CD4-positive, alpha-beta memory T cell (primary cell): ENCODE measurements at regions not wholly inside any gene's neighbourhood (a gene's known extent, or its start where the extent isn't known, plus 50 kb on each side); places are given as distances from the start of the nearest gene placed in this dataset.

Experiments
- CTCF ChIA-PET: fragments of 350-600 bp; sonication (Branson Sonifier 250); formaldehyde crosslinking; loops from one replicate; lab custom pipeline; 2021; ENCODE audit warnings: inconsistent platforms; ENCODE audit not compliant: partially characterized antibody; lab: Charles Lee
- POLR2A ChIA-PET: fragments of 350-600 bp; sonication (Branson Sonifier 250); formaldehyde crosslinking; loops from one replicate; lab custom pipeline; 2021; ENCODE audit not compliant: partially characterized antibody; lab: Charles Lee
- DNase-seq, 5 donors: peaks; one replicate each; pipeline versions ENCODE4 v3.0.0 to v3.0.0-alpha.2; 2020 to 2022; ENCODE audit warnings: mixed read lengths in 1 of 5
- H3K27ac ChIP-seq: one replicate; pipeline ENCODE4 v1.7.0; 2013; ENCODE audit warnings: low read depth, low read length
- H3K27me3 ChIP-seq: 2 replicates; pipeline ENCODE4 v1.7.0; 2013; ENCODE audit warnings: mild to moderate bottlenecking, low read length, moderate library complexity; ENCODE audit not compliant: insufficient read depth
- H3K36me3 ChIP-seq: 2 replicates; pipeline ENCODE4 v1.7.0; 2013; ENCODE audit warnings: mild to moderate bottlenecking, low read length, moderate library complexity; ENCODE audit not compliant: insufficient read depth
- H3K4me1 ChIP-seq: 2 replicates; pipeline ENCODE4 v1.7.0; 2013; ENCODE audit warnings: mild to moderate bottlenecking, low read length, moderate library complexity; ENCODE audit not compliant: insufficient read depth
- H3K4me3 ChIP-seq, 2 donors: one replicate each; pipeline ENCODE4 v1.7.0; 2013; ENCODE audit warnings: low read length in 2 of 2, mild to moderate bottlenecking in 1 of 2
- H3K9me3 ChIP-seq, 2 donors: one replicate each; pipeline ENCODE4 v1.7.0; 2013; ENCODE audit warnings: low read length in 2 of 2, control low read depth in 1 of 2; ENCODE audit not compliant: control insufficient read depth in 1 of 2
- H3K27ac Mint-ChIP-seq, 7 donors: one replicate each; pipeline ENCODE4 v1.8.0; 2020 to 2021; ENCODE audit warnings: mixed read lengths in 7 of 7, mild to moderate bottlenecking in 6 of 7, inconsistent platforms in 3 of 7, moderate library complexity in 3 of 7
- H3K27me3 Mint-ChIP-seq, 2 donors: one replicate each; pipeline ENCODE4 v1.8.0; 2020 to 2021; ENCODE audit warnings: mixed read lengths in 2 of 2
- H3K36me3 Mint-ChIP-seq, 2 donors: one replicate each; pipeline ENCODE4 v1.8.0; 2020 to 2021; ENCODE audit warnings: mixed read lengths in 2 of 2, inconsistent platforms in 1 of 2, mild to moderate bottlenecking in 1 of 2
- H3K4me1 Mint-ChIP-seq, 4 donors: one replicate each; pipeline ENCODE4 v1.8.0; 2020 to 2021; ENCODE audit warnings: mixed read lengths in 4 of 4, mild to moderate bottlenecking in 1 of 4
- H3K4me3 Mint-ChIP-seq, 8 donors: one replicate each; pipeline ENCODE4 v1.8.0; 2020 to 2021; ENCODE audit warnings: mixed read lengths in 8 of 8, mild to moderate bottlenecking in 7 of 8, moderate library complexity in 6 of 8, inconsistent platforms in 3 of 8
- H3K9me3 Mint-ChIP-seq, 8 donors: one replicate each; pipeline ENCODE4 v1.8.0; 2020 to 2021; ENCODE audit warnings: mixed read lengths in 8 of 8, mild to moderate bottlenecking in 5 of 8, inconsistent platforms in 3 of 8, moderate library complexity in 1 of 8
- intact Hi-C: fragments of 100-400 bp; cut with micrococcal nuclease; formaldehyde crosslinking; loops from one replicate; pipeline ENCODE4 v1.15.1; 2023

DNA sequence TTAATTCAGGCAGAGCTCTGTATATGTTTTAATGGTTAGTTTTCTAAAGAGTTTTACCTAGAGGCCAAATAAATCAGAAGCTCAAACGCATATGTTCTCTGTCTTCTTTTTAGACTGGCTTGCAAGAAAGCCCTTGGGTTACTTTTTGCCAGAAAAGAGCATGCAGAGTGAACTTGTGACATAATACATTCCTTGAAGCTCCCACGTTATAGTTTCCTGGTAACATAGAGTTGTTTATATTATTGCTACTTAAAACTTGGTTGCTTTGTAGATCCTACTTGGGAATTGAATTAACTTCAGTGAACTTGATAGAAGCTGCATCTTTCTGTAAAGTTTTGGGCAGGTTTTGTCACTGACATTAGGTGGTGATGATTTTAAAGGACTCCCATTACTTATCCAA is 102.9 kb downstream of the C9orf152 start:
- no peaks in the 10 kb centered on the region for H3K27me3 Mint-ChIP-seq
- no peak overlapping the region for H3K27ac Mint-ChIP-seq
- ChIA-PET POLR2A (no interaction called here), CTCF (interaction anchor here (0.9 kb wide), 1 partner anchor 202 kb away, joined by 4 read pairs; no protein-coding TSS in a partner anchor)
- Histone ChIP-seq H3K9me3 (no peaks in the 10 kb centered on the region), H3K27me3 (no peaks in the 10 kb centered on the region), H3K36me3 (no peaks in the 10 kb centered on the region), H3K27ac (no peak overlapping the region), H3K4me1 (no peaks in the 10 kb centered on the region), H3K4me3 (no peak overlapping the region)
- no peaks in the 10 kb centered on the region for H3K36me3 Mint-ChIP-seq
- no peak overlapping the region for H3K4me3 Mint-ChIP-seq
- no peak for DNase-seq
- intact Hi-C loops, result no loop called here
- no peaks in the 10 kb centered on the region for H3K9me3 Mint-ChIP-seq
- H3K4me1 Mint-ChIP-seq, result peaks cover 0 to 4% (median 0%) of the 10 kb centered on the region in 4 donors

DNA sequence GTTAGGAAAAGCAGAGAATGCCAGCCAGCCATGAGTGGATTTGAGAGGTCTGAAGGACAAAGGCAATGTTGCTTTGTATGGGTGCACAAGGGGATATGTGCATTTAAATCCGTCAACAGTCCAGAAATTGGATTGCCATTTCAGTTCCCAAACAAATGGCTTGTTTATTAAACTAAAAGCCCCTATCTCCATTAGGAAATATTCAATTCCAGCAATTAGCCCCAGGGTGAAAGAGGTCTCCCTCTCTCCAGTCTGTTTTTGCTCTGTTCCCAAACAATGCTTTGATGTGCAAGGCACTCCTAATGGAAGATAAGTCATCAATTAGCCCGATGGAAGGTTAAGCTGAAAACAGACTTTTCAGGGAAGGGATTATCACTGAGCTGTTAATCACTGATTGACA is 101.3 kb downstream of the C9orf152 start:
- Mint-ChIP-seq H3K9me3 (no peaks in the 10 kb centered on the region), H3K27me3 (no peaks in the 10 kb centered on the region), H3K4me1 (peaks cover 0 to 4% (median 0%) of the 10 kb centered on the region in 4 donors), H3K27ac (no peak overlapping the region), H3K4me3 (no peak overlapping the region), H3K36me3 (no peaks in the 10 kb centered on the region)
- H3K4me1 ChIP-seq, result no peaks in the 10 kb centered on the region
- H3K4me3 ChIP-seq, result no peak overlapping the region
- DNase-seq, result no peak
- ChIA-PET CTCF (no interaction called here), POLR2A (no interaction called here)
- H3K36me3 ChIP-seq, result no peaks in the 10 kb centered on the region
- H3K27ac ChIP-seq, result no peak overlapping the region
- H3K27me3 ChIP-seq, result no peaks in the 10 kb centered on the region
- H3K9me3 ChIP-seq, result no peaks in the 10 kb centered on the region
- intact Hi-C loops, result no loop called here

DNA sequence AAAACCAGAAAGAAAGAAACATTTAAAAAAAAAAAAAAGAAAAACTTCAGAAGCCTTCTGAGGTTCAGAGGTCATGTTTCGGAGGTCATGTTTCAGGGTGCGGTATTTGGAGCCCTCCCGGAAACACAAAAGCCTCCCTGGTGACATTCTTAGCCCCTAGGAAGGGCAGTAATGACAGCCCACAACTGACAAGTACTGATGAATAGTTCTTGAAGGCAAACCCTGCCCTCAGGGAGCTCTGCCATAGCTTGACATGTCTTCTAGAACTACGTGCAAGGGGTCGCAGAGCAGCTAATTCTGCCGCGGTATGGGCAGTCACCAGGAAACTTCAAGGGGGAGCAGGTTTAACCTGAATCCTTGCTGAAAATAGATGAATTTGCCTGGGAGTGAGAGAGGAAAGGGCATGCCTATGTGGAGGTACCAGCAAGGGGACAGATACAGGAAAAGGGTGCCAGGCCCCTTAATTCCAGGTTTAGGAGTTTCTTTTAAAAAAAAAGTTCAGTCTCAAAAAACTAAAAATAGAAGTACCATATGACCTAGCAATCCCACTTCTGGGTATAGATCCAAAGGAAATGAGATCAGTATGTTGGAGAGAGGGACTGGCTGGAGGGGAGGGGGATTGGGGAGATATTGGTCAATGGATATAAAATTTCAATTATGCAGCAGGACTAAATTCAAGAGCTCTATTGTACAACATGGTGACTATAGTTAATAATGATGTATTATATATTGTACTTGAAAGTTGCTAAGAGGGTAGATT is 98.4 kb downstream of the C9orf152 start:
- POLR2A ChIA-PET, result no interaction called here
- Histone ChIP-seq H3K9me3 (no peaks in the 10 kb centered on the region), H3K4me1 (no peaks in the 10 kb centered on the region), H3K27ac (no peak overlapping the region), H3K4me3 (no peak overlapping the region), H3K27me3 (no peaks in the 10 kb centered on the region), H3K36me3 (no peaks in the 10 kb centered on the region)
- no peaks in the 10 kb centered on the region for H3K36me3 Mint-ChIP-seq
- intact Hi-C loops, result no loop called here
- H3K27ac Mint-ChIP-seq, result no peak overlapping the region
- H3K4me3 Mint-ChIP-seq, result no peak overlapping the region
- no peak for DNase-seq
- H3K27me3 Mint-ChIP-seq, result no peaks in the 10 kb centered on the region
- H3K9me3 Mint-ChIP-seq, result no peaks in the 10 kb centered on the region
- CTCF ChIA-PET, result interaction anchor here (0.7 to 0.9 kb wide), 2 partner anchors 27 to 95 kb away, joined by 3 read pairs; no protein-coding TSS in a partner anchor
- peaks cover 0 to 3% (median 0%) of the 10 kb centered on the region in 4 donors for H3K4me1 Mint-ChIP-seq

DNA sequence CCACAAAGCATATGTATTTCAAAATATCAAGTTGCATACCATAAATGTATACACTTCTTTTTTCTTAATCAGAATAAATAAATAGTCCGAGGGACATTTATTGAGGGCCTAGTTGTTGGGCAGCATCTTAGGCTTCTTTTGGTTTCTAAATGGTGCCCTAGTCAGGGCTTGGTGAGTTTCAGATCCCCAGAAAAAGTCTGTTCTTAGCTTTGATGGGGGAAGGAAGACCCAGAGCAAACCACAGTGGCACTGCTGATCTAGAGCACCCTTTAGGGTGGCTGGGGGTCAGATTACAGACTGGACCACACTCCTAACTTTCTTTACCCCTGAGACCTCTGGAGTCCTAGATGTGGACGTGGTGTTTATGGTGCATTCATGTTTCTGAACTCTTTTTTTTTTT is 97.8 kb downstream of the C9orf152 start:
- intact Hi-C loops, result no loop called here
- no peaks in the 10 kb centered on the region for H3K9me3 ChIP-seq
- no peak overlapping the region for H3K4me3 ChIP-seq
- no peaks in the 10 kb centered on the region for H3K36me3 ChIP-seq
- DNase-seq, result no peak
- no peaks in the 10 kb centered on the region for H3K4me1 ChIP-seq
- ChIA-PET CTCF (interaction anchor here (0.7 kb wide), 1 partner anchor 556 kb away, joined by 3 read pairs; no protein-coding TSS in a partner anchor), POLR2A (no interaction called here)
- H3K27ac ChIP-seq, result no peak overlapping the region
- H3K27ac Mint-ChIP-seq, result no peak overlapping the region
- H3K27me3 Mint-ChIP-seq, result no peaks in the 10 kb centered on the region
- no peak overlapping the region for H3K4me3 Mint-ChIP-seq
- H3K27me3 ChIP-seq, result no peaks in the 10 kb centered on the region
- no peaks in the 10 kb centered on the region for H3K9me3 Mint-ChIP-seq
- peaks cover 0 to 3% (median 0%) of the 10 kb centered on the region in 4 donors for H3K4me1 Mint-ChIP-seq
- H3K36me3 Mint-ChIP-seq, result peaks cover 0 to 3% of the 10 kb centered on the region in 2 donors

DNA sequence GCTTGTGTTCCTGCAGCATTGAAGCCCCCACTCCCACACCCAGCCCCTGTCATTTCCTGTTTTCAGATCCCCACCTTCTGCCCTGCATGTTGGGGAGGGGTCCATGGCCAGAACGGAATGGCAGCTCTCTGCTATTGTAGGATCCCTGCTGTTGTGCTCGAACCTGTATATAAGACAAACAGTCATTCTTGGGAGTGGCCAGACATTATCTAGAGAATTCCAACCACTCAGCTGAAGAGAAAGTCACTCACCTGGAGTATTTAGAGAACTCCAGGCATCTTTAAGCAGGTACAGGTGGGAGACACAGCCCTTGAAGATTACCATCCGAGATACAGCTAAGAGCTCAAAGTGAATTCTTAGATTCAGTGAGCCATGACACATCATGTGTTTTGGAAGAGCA is 96.1 kb downstream of the C9orf152 start:
- Histone ChIP-seq H3K4me3 (no peak overlapping the region), H3K4me1 (no peaks in the 10 kb centered on the region), H3K27me3 (no peaks in the 10 kb centered on the region), H3K27ac (no peak overlapping the region), H3K9me3 (no peaks in the 10 kb centered on the region), H3K36me3 (no peaks in the 10 kb centered on the region)
- DNase-seq, result no peak
- Mint-ChIP-seq H3K4me1 (peaks cover 0 to 3% (median 0%) of the 10 kb centered on the region in 4 donors), H3K4me3 (no peak overlapping the region), H3K27me3 (no peaks in the 10 kb centered on the region), H3K9me3 (no peaks in the 10 kb centered on the region), H3K36me3 (peaks cover 0 to 4% of the 10 kb centered on the region in 2 donors), H3K27ac (no peak overlapping the region)
- intact Hi-C loops, result no loop called here
- ChIA-PET CTCF (interaction anchor here (1.0 kb wide), 1 partner anchor 69 kb away, joined by 3 read pairs; no protein-coding TSS in a partner anchor), POLR2A (no interaction called here)

DNA sequence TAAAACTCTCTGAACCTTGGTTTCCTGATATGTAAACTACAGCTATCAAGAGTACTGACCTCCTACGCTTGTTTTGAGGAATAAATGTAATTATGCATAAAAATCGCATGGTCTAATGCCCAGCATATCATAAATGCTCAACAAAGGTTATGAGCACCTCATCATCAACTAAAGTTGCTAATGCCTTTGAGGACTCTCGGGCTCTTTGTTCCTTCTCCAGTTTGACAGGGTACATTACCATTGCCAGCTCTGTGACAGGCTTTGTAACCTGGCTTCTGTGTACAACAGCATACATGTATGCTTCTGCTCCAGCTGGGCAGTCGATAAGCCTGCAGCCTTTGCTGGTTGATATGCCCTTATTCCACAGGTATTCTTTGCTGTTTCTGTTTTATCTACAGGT is 95.2 kb downstream of the C9orf152 start:
- H3K9me3 ChIP-seq, result no peaks in the 10 kb centered on the region
- POLR2A ChIA-PET, result no interaction called here
- H3K36me3 ChIP-seq, result no peaks in the 10 kb centered on the region
- no peaks in the 10 kb centered on the region for H3K4me1 ChIP-seq
- Mint-ChIP-seq H3K4me1 (peaks cover 0 to 3% (median 0%) of the 10 kb centered on the region in 4 donors), H3K4me3 (no peak overlapping the region), H3K9me3 (no peaks in the 10 kb centered on the region), H3K36me3 (peaks cover 0 to 4% of the 10 kb centered on the region in 2 donors), H3K27ac (no peak overlapping the region), H3K27me3 (no peaks in the 10 kb centered on the region)
- CTCF ChIA-PET, result no interaction called here
- intact Hi-C loops, result no loop called here
- no peaks in the 10 kb centered on the region for H3K27me3 ChIP-seq
- no peak overlapping the region for H3K4me3 ChIP-seq
- H3K27ac ChIP-seq, result no peak overlapping the region
- no peak for DNase-seq

DNA sequence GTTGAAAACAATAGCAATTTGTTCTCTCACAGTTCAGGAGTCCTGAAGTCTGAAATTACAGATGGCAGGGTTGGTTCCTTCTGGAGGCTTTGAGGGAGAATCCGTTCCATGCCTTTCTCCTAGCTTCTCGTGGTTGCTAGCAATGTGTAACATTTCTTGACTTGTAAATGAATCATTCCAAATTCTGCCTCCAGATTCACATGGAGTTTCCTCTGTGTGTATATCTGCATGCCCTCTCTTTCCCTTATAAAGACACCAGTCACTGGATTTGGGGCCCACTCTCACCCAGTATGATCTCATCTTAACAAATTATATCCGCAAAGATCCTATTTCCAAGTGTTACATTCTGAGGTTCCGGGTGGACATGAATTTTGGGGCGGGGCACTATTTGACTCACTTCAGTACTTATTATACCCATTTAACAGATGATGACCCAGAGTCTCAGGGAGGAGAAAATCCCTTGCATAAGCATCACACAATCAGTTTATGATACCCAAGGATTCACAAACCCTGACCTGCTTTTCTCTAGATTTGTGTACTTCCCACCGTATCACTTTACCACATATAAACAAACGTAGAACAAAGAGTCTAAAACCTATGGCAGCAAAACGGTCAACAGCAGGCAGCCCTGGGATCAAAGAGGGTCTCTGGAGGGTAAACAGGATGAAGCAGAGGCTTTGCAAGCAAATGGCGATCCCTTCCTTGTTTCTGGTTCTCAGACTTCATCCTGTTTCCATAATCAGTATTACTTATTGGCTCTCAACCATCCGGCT is 93.7 kb downstream of the C9orf152 start:
- Histone ChIP-seq H3K36me3 (no peaks in the 10 kb centered on the region), H3K4me1 (no peaks in the 10 kb centered on the region), H3K4me3 (no peak overlapping the region), H3K9me3 (no peaks in the 10 kb centered on the region), H3K27me3 (no peaks in the 10 kb centered on the region), H3K27ac (no peak overlapping the region)
- no peaks in the 10 kb centered on the region for H3K9me3 Mint-ChIP-seq
- intact Hi-C loops, result no loop called here
- H3K4me1 Mint-ChIP-seq, result peaks cover 0 to 3% (median 0%) of the 10 kb centered on the region in 4 donors
- no peak overlapping the region for H3K4me3 Mint-ChIP-seq
- no peaks in the 10 kb centered on the region for H3K27me3 Mint-ChIP-seq
- peaks cover 0 to 4% of the 10 kb centered on the region in 2 donors for H3K36me3 Mint-ChIP-seq
- H3K27ac Mint-ChIP-seq, result no peak overlapping the region
- DNase-seq, result no peak
- ChIA-PET POLR2A (no interaction called here), CTCF (no interaction called here)
